HG03571 (cell line): ENCODE measurements at regions not wholly inside any gene's neighbourhood (a gene's known extent, or its start where the extent isn't known, plus 50 kb on each side); places are given as distances from the start of the nearest gene placed in this dataset.

Experiments
- ATAC-seq: cut with Tn5 transposase; IDR thresholded peaks from one replicate; pipeline ENCODE4 v1.9.1; 2021; ENCODE audit not compliant: unreplicated experiment

GRCh38 chr15:47577000-47577399, 140.3 kb upstream of the SEMA6D start:
- no peak for ATAC-seq

GRCh38 chr15:47577461-47577860, 139.8 kb upstream of the SEMA6D start:
- no peak for ATAC-seq

GRCh38 chr15:47582233-47582632, 135.1 kb upstream of the SEMA6D start:
- no peak for ATAC-seq

- no peak for ATAC-seq
Observed at GRCh38 chr15:47584316-47584715, 133.0 kb upstream of the SEMA6D start.

- no peak for ATAC-seq
Observed at GRCh38 chr15:47586653-47587224, 130.6 kb upstream of the SEMA6D start.

- no peak for ATAC-seq
Observed at GRCh38 chr15:47587940-47588802, 129.1 kb upstream of the SEMA6D start.

- ATAC-seq: no peak
Observed at GRCh38 chr15:47588958-47589357, 128.3 kb upstream of the SEMA6D start.

GRCh38 chr15:47598996-47599395, 118.3 kb upstream of the SEMA6D start:
- ATAC-seq: no peak

GRCh38 chr15:47599806-47600205, 117.5 kb upstream of the SEMA6D start:
- ATAC-seq: no peak

GRCh38 chr15:47602121-47602520, 115.2 kb upstream of the SEMA6D start:
- no peak for ATAC-seq

- no peak for ATAC-seq
Observed at GRCh38 chr15:47603026-47603425, 114.3 kb upstream of the SEMA6D start.

GRCh38 chr15:47607695-47608094, 109.6 kb upstream of the SEMA6D start:
- no peak for ATAC-seq

GRCh38 chr15:47609693-47610092, 107.6 kb upstream of the SEMA6D start:
- ATAC-seq: no peak

GRCh38 chr15:47610736-47611135, 106.6 kb upstream of the SEMA6D start:
- ATAC-seq: no peak

- ATAC-seq: no peak
Observed at GRCh38 chr15:47614360-47615011, 102.8 kb upstream of the SEMA6D start.

- no peak for ATAC-seq
Observed at GRCh38 chr15:47616876-47617275, 100.4 kb upstream of the SEMA6D start.

- ATAC-seq: no peak
Observed at GRCh38 chr15:47618241-47618640, 99.1 kb upstream of the SEMA6D start.

GRCh38 chr15:47620960-47621681, 96.2 kb upstream of the SEMA6D start:
- ATAC-seq: no peak

- no peak for ATAC-seq
Observed at GRCh38 chr15:47622055-47622454, 95.2 kb upstream of the SEMA6D start.

- ATAC-seq: no peak
Observed at GRCh38 chr15:47624503-47624902, 92.8 kb upstream of the SEMA6D start.

GRCh38 chr15:47639042-47639441, 78.3 kb upstream of the SEMA6D start:
- no peak for ATAC-seq
